ENCODE measurements at regions not wholly inside any gene's neighbourhood (a gene's known extent, or its start where the extent isn't known, plus 50 kb on each side); places are given as distances from the start of the nearest gene placed in this dataset.

DNA sequence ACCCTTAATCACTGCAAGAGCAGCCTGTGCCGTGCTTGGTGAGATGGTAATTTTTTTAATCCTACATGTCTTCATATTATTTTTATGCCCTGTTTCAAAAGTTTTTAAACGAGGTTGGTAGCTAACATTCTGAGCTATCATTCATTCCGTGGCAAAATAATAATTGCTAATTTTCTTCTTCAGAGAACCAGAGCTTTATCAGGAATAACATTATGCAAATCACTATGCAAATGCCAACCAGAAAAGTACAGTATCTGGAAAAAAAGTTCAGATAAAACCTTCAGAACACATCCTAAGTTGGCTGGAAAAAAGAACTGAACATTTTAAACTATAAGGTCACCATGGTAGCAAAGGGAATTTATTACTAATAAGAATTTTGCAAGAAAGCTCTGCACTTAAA is 165.1 kb upstream of the NABP1 start:
- no peak overlapping the region for H3K27ac Mint-ChIP-seq
- no peak overlapping the region for H3K27ac ChIP-seq (ENCODE audit: low read depth, low read length)
- no peaks in the 10 kb centered on the region for H3K4me1 Mint-ChIP-seq
- ChIA-PET CTCF (interaction anchor here (0.6 to 0.9 kb wide), 4 partner anchors 275 to 1666 kb away, joined by 3 to 4 read pairs (median 3); no protein-coding TSS in a partner anchor), POLR2A (no interaction called here)
- H3K27me3 Mint-ChIP-seq, result peaks cover 0 to 21% (median 0%) of the 10 kb centered on the region in 5 donors
- H3K36me3 Mint-ChIP-seq, result peaks cover 0 to 3% (median 0%) of the 10 kb centered on the region in 5 donors
- DNase-seq (no peak), ATAC-seq (no peak)
- intact Hi-C loops (cut with micrococcal nuclease), result no loop called here
- H3K9me3 ChIP-seq (ENCODE audit: control insufficient read depth in 2 of 3, low read length in 3 of 3), result no peaks in the 10 kb centered on the region
- peaks cover 0 to 5% (median under 1%) of the 10 kb centered on the region in 11 donors for H3K9me3 Mint-ChIP-seq
- H3K27me3 ChIP-seq (ENCODE audit: control insufficient read depth in 2 of 2, insufficient read depth in 2 of 2, low read length in 2 of 2), result no peaks in the 10 kb centered on the region
- no peaks in the 10 kb centered on the region for H3K4me1 ChIP-seq (ENCODE audit: control insufficient read depth in 2 of 2, insufficient read depth in 2 of 2, low read length in 2 of 2)
- no peak overlapping the region for H3K4me3 Mint-ChIP-seq
- no peaks in the 10 kb centered on the region for H3K36me3 ChIP-seq (ENCODE audit: control insufficient read depth in 2 of 3, insufficient read depth in 3 of 3, low read length in 3 of 3)
- no peak overlapping the region for H3K4me3 ChIP-seq (ENCODE audit: low read length)

DNA sequence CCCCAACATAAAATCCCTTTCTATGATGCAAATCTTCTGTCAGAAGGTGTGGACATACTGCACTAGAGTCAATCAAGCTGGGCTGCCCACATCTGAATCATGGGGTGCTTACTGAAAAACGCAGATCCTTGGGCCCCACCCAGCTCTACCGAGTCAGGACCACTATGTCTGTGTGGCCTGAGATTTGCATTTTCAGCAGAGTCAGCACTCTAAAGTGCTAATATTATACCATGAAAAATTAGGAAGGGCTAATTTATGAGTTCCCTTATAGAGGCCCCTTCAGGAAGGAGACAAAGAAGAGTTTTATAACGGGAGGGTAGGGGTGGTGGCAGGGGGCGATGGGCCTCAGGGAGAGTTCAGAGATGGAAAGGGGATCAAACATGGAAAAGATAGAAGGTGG is 163.3 kb upstream of the NABP1 start:
- H3K4me3 ChIP-seq (ENCODE audit: low read length), result no peak overlapping the region
- no peak overlapping the region for H3K27ac ChIP-seq (ENCODE audit: low read depth, low read length)
- intact Hi-C loops (cut with micrococcal nuclease), result no loop called here
- no peaks in the 10 kb centered on the region for H3K9me3 ChIP-seq (ENCODE audit: control insufficient read depth in 2 of 3, low read length in 3 of 3)
- ChIA-PET POLR2A (no interaction called here), CTCF (interaction anchor here (0.6 to 1.4 kb wide), 2 partner anchors 350 to 952 kb away, joined by 3 to 4 read pairs; no protein-coding TSS in a partner anchor)
- H3K36me3 Mint-ChIP-seq, result no peaks in the 10 kb centered on the region
- H3K27me3 Mint-ChIP-seq, result peaks cover 0 to 30% (median 4%) of the 10 kb centered on the region in 5 donors
- ATAC-seq, result no peak
- no peak overlapping the region for H3K4me3 Mint-ChIP-seq
- H3K9me3 Mint-ChIP-seq, result peaks cover 0 to 10% (median 2%) of the 10 kb centered on the region in 11 donors
- no peaks in the 10 kb centered on the region for H3K27me3 ChIP-seq (ENCODE audit: control insufficient read depth in 2 of 2, insufficient read depth in 2 of 2, low read length in 2 of 2)
- no peak for DNase-seq
- H3K4me1 ChIP-seq (ENCODE audit: control insufficient read depth in 2 of 2, insufficient read depth in 2 of 2, low read length in 2 of 2), result no peaks in the 10 kb centered on the region
- peak overlapping the region in 1 of 9 donors; percentile 20 for H3K27ac Mint-ChIP-seq
- H3K36me3 ChIP-seq (ENCODE audit: control insufficient read depth in 2 of 3, insufficient read depth in 3 of 3, low read length in 3 of 3), result no peaks in the 10 kb centered on the region
- no peaks in the 10 kb centered on the region for H3K4me1 Mint-ChIP-seq

DNA sequence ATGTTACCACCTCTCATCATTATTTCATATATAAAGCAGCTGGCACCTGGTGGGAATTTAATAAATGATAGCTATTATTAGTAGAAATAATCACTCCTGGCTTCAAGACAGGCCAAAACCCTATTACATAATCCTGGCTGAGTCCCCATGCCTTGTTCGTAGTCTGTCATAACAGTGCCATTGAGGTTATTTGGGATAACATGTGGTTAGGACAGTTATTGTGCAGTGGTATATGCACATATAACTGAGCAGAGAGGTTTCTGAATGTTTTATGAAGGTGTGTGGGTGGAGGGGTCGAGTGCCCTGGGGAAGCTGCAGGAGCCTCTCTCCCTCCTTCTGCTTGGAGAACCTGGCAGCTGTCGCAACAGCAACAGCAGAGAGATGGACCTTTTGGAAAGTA is 162.4 kb upstream of the NABP1 start:
- H3K27me3 ChIP-seq (ENCODE audit: control insufficient read depth in 2 of 2, insufficient read depth in 2 of 2, low read length in 2 of 2), result no peaks in the 10 kb centered on the region
- H3K36me3 ChIP-seq (ENCODE audit: control insufficient read depth in 2 of 3, insufficient read depth in 3 of 3, low read length in 3 of 3), result no peaks in the 10 kb centered on the region
- no peaks in the 10 kb centered on the region for H3K4me1 Mint-ChIP-seq
- ATAC-seq (no peak), DNase-seq (no peak)
- ChIA-PET POLR2A (no interaction called here), CTCF (interaction anchor here (1.4 kb wide), 1 partner anchor 351 kb away, joined by 4 read pairs; no protein-coding TSS in a partner anchor)
- H3K36me3 Mint-ChIP-seq, result no peaks in the 10 kb centered on the region
- intact Hi-C loops (cut with micrococcal nuclease), result no loop called here
- no peaks in the 10 kb centered on the region for H3K9me3 ChIP-seq (ENCODE audit: control insufficient read depth in 2 of 3, low read length in 3 of 3)
- peaks cover 0 to 10% (median 2%) of the 10 kb centered on the region in 11 donors for H3K9me3 Mint-ChIP-seq
- no peaks in the 10 kb centered on the region for H3K4me1 ChIP-seq (ENCODE audit: control insufficient read depth in 2 of 2, insufficient read depth in 2 of 2, low read length in 2 of 2)
- H3K4me3 ChIP-seq (ENCODE audit: low read length), result no peak overlapping the region
- H3K4me3 Mint-ChIP-seq, result no peak overlapping the region
- H3K27me3 Mint-ChIP-seq, result peaks cover 0 to 36% (median 6%) of the 10 kb centered on the region in 5 donors
- H3K27ac Mint-ChIP-seq, result no peak overlapping the region
- H3K27ac ChIP-seq (ENCODE audit: low read depth, low read length), result no peak overlapping the region

DNA sequence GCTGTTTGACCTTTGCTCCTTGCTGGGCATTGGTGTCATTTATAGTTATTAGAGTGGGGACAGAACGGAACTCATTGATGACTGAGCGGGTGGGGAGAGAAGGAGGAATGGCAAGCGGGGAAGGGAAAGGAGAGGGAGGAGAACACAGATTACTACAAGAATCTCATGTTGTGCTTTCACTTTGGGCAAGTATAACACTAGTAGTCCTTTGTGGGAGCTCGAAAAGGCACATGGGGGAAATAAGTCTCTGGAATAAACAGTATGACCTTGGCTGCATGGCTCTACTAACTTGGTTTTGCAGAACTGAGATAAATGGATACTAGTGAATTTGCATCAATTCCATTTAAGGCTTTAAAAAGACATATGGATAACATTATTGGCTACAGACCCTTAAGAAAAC is 161.7 kb upstream of the NABP1 start:
- no peaks in the 10 kb centered on the region for H3K36me3 ChIP-seq (ENCODE audit: control insufficient read depth in 2 of 3, insufficient read depth in 3 of 3, low read length in 3 of 3)
- H3K4me3 ChIP-seq (ENCODE audit: low read length), result no peak overlapping the region
- Mint-ChIP-seq H3K9me3 (peaks cover 0 to 10% (median 2%) of the 10 kb centered on the region in 11 donors), H3K4me3 (no peak overlapping the region), H3K4me1 (no peaks in the 10 kb centered on the region), H3K36me3 (no peaks in the 10 kb centered on the region), H3K27ac (no peak overlapping the region), H3K27me3 (peaks cover 0 to 36% (median 6%) of the 10 kb centered on the region in 5 donors)
- H3K27me3 ChIP-seq (ENCODE audit: control insufficient read depth in 2 of 2, insufficient read depth in 2 of 2, low read length in 2 of 2), result no peaks in the 10 kb centered on the region
- no peaks in the 10 kb centered on the region for H3K4me1 ChIP-seq (ENCODE audit: control insufficient read depth in 2 of 2, insufficient read depth in 2 of 2, low read length in 2 of 2)
- POLR2A ChIA-PET, result no interaction called here
- DNase-seq (no peak), ATAC-seq (no peak)
- CTCF ChIA-PET, result no interaction called here
- intact Hi-C loops (cut with micrococcal nuclease), result no loop called here
- no peaks in the 10 kb centered on the region for H3K9me3 ChIP-seq (ENCODE audit: control insufficient read depth in 2 of 3, low read length in 3 of 3)
- no peak overlapping the region for H3K27ac ChIP-seq (ENCODE audit: low read depth, low read length)

DNA sequence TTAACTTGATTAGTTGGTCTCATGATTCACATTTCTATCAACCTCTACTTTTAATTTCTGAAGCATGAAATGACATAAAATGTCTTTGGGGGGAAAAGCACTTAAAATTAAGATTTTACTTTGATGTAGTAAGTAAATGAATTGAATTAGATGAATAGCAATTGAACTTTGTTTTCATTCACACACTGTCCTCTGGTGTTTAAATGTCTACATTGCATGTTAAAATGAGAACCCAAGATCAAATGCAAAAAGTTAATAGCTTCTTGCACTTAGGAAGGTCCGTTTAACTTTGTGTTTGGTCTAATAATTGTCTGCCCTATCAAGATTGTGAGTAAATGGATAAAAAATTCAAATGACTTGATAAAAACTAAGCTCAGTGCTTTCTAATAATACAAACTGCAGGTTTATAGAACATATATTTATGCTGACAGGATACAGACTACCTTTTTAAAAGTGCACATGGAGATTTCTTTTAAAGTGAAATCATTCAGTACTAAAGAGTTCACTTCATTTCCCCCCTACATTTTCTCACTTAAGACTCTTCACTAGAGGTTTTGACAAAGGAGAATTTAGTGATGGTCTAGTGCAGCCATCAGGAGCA is 156.2 kb upstream of the NABP1 start:
- no peaks in the 10 kb centered on the region for H3K36me3 ChIP-seq (ENCODE audit: control insufficient read depth in 2 of 3, insufficient read depth in 3 of 3, low read length in 3 of 3)
- no peak overlapping the region for H3K27ac Mint-ChIP-seq
- DNase-seq (peak in 5 of 9 donors; percentile 16 to 51 (median 33)), ATAC-seq (no peak)
- H3K27ac ChIP-seq (ENCODE audit: low read depth, low read length), result no peak overlapping the region
- no peaks in the 10 kb centered on the region for H3K36me3 Mint-ChIP-seq
- H3K9me3 ChIP-seq (ENCODE audit: control insufficient read depth in 2 of 3, low read length in 3 of 3), result no peaks in the 10 kb centered on the region
- H3K9me3 Mint-ChIP-seq, result peaks cover 0 to 10% (median 2%) of the 10 kb centered on the region in 11 donors
- peaks cover 0 to 28% (median 7%) of the 10 kb centered on the region in 5 donors for H3K27me3 Mint-ChIP-seq
- CTCF ChIA-PET, result interaction anchor here (0.5 to 4.8 kb wide), 11 partner anchors 11 to 641 kb away, joined by 3 to 48 read pairs (median 4); no protein-coding TSS in a partner anchor
- H3K4me1 Mint-ChIP-seq, result no peaks in the 10 kb centered on the region
- H3K4me1 ChIP-seq (ENCODE audit: control insufficient read depth in 2 of 2, insufficient read depth in 2 of 2, low read length in 2 of 2), result no peaks in the 10 kb centered on the region
- no peak overlapping the region for H3K4me3 ChIP-seq (ENCODE audit: low read length)
- H3K27me3 ChIP-seq (ENCODE audit: control insufficient read depth in 2 of 2, insufficient read depth in 2 of 2, low read length in 2 of 2), result no peaks in the 10 kb centered on the region
- no peak overlapping the region for H3K4me3 Mint-ChIP-seq
- intact Hi-C loops (cut with micrococcal nuclease), result loop anchor here (1.0 to 10.0 kb wide), 6 partner anchors 219 to 740 kb away; partner anchors contain the start of gene MYO1B (in 1 of the 2)
- POLR2A ChIA-PET, result interaction anchor here (0.9 kb wide), 1 partner anchor 666 kb away, joined by 3 read pairs; no protein-coding TSS in a partner anchor

DNA sequence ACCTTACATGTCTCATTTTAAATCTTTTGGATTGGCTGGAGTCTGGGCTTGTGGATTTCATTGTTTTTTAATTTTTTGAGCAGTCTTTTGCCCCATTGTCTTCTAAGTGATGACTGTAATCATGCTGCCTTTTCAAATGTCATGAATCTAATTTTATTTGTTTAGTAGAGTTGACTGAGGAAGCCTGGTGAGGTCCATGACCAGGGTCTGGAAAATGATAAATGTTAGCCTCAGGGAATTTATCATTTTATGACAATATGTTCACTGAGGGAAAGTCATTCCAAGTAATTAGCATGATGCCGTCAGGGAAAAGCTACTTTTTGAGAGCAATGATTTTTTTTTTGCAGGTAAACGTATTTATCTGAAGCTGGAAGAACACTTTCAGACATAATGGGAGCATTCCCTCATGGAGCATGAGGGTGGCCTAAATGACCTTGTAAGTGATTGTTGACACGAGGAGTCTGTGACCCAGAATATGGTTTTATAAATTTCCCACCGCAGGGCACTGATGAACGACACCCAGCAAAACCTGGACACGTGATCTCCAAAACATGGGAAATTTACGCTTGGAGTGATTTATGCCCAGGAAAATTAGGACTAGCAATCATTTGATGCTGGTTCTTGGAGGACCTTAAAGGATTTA is 155.3 kb upstream of the NABP1 start:
- Histone ChIP-seq H3K36me3 (ENCODE audit: control insufficient read depth in 2 of 3, insufficient read depth in 3 of 3, low read length in 3 of 3) (no peaks in the 10 kb centered on the region), H3K27me3 (ENCODE audit: control insufficient read depth in 2 of 2, insufficient read depth in 2 of 2, low read length in 2 of 2) (no peaks in the 10 kb centered on the region), H3K4me1 (ENCODE audit: control insufficient read depth in 2 of 2, insufficient read depth in 2 of 2, low read length in 2 of 2) (no peaks in the 10 kb centered on the region), H3K9me3 (ENCODE audit: control insufficient read depth in 2 of 3, low read length in 3 of 3) (no peaks in the 10 kb centered on the region), H3K27ac (ENCODE audit: low read depth, low read length) (no peak overlapping the region), H3K4me3 (ENCODE audit: low read length) (no peak overlapping the region)
- Mint-ChIP-seq H3K27me3 (peaks cover 0 to 24% (median 7%) of the 10 kb centered on the region in 5 donors), H3K36me3 (no peaks in the 10 kb centered on the region), H3K4me3 (no peak overlapping the region), H3K9me3 (peaks cover 0 to 10% (median 2%) of the 10 kb centered on the region in 11 donors), H3K27ac (no peak overlapping the region), H3K4me1 (no peaks in the 10 kb centered on the region)
- POLR2A ChIA-PET, result no interaction called here
- CTCF ChIA-PET, result interaction anchor here (0.7 to 4.8 kb wide), 5 partner anchors 351 to 724 kb away, joined by 3 to 48 read pairs (median 5); no protein-coding TSS in a partner anchor
- DNase-seq (no peak), ATAC-seq (no peak)
- intact Hi-C loops (cut with micrococcal nuclease), result loop anchor here in 1 of 2 donors (5.0 to 10.0 kb wide), 2 partner anchors 278 to 740 kb away; partner anchors contain the start of gene MYO1B

Data from naive thymus-derived CD4-positive, alpha-beta T cell (primary cell).